Duodenal mucosa (tissue), 2 donors: ENCODE measurements at regions not wholly inside any gene's neighbourhood (a gene's known extent, or its start where the extent isn't known, plus 50 kb on each side); places are given as distances from the start of the nearest gene placed in this dataset.
"Not testable (repeated sequence)": the region's sequence is repeated elsewhere in the genome, so short reads cannot be mapped to it uniquely, and the experiment has no call there.

Experiments
- H3K27ac ChIP-seq: one replicate; pipeline ENCODE4 v1.7.0; 2013; ENCODE audit warnings: low read depth, low read length
- H3K27me3 ChIP-seq, 2 donors: one replicate each; pipeline ENCODE4 v1.7.0; 2013; ENCODE audit warnings: low read length in 2 of 2, control low read depth in 1 of 2; ENCODE audit not compliant: insufficient read depth in 2 of 2, control insufficient read depth in 1 of 2
- H3K36me3 ChIP-seq, 2 donors: one replicate each; pipeline ENCODE4 v1.7.0; 2013; ENCODE audit warnings: low read length in 2 of 2, control low read depth in 1 of 2; ENCODE audit not compliant: insufficient read depth in 2 of 2, control insufficient read depth in 1 of 2
- H3K4me1 ChIP-seq, 2 donors: one replicate each; pipeline ENCODE4 v1.7.0; 2013; ENCODE audit warnings: low read length in 2 of 2, control low read depth in 1 of 2; ENCODE audit not compliant: insufficient read depth in 2 of 2, control insufficient read depth in 1 of 2
- H3K4me3 ChIP-seq, 2 donors: one replicate each; pipeline ENCODE4 v1.7.0; 2013; ENCODE audit warnings: low read length in 2 of 2, low read depth in 1 of 2
- H3K9ac ChIP-seq, 2 donors: one replicate each; pipeline ENCODE4 v1.7.0; 2013; ENCODE audit warnings: low read length in 2 of 2, low read depth in 1 of 2
- H3K9me3 ChIP-seq, 2 donors: one replicate each; pipeline ENCODE4 v1.7.0; 2013; ENCODE audit warnings: low read length in 2 of 2, control low read depth in 1 of 2; ENCODE audit not compliant: control insufficient read depth in 1 of 2

DNA sequence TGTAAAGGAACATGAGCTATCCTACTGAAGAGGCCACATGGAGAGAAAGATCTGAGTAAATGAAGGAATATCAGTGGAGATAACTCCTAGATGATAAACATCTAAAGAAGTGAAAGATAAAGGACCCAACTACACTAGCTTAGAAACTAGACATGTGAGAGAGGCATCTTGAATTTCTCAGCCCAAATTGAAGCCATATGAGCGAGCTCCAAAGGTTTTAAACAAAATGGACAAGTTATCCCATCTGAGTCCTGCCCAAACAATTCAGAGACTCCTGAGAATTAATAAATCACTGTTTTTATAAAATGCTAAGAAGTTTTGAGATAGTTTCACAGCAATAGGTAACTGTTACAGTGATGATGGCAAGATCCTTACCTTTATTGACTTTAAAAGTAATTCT, 438.9 kb downstream of the NAV3 start:
- Histone ChIP-seq H3K36me3 (no peaks in the 10 kb centered on the region), H3K4me3 (no peak overlapping the region), H3K9me3 (no peaks in the 10 kb centered on the region), H3K27ac (no peak overlapping the region), H3K27me3 (no peaks in the 10 kb centered on the region), H3K4me1 (no peaks in the 10 kb centered on the region), H3K9ac (no peak overlapping the region)

DNA sequence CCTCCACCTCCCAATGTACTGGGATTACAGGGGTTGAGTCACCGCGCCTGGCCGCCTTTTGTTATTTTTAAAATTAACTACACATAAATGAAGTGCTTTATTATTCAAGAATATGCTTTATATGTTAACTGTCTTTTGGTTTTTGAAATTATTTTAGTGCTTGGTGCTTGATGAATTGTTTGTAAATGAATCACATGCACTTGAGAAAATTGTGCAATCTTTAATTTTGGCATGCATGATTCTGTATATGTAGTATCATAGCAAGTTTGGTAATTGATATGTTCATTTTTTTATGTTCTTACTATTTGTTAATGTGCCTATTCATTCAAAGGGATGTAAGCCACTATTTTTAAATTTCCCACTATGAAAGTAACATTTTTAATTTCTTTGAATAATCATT, 440.9 kb downstream of the NAV3 start:
- Histone ChIP-seq H3K27me3 (no peaks in the 10 kb centered on the region), H3K27ac (no peak overlapping the region), H3K9ac (no peak overlapping the region), H3K4me1 (no peaks in the 10 kb centered on the region), H3K4me3 (no peak overlapping the region), H3K9me3 (no peaks in the 10 kb centered on the region), H3K36me3 (no peaks in the 10 kb centered on the region)

DNA sequence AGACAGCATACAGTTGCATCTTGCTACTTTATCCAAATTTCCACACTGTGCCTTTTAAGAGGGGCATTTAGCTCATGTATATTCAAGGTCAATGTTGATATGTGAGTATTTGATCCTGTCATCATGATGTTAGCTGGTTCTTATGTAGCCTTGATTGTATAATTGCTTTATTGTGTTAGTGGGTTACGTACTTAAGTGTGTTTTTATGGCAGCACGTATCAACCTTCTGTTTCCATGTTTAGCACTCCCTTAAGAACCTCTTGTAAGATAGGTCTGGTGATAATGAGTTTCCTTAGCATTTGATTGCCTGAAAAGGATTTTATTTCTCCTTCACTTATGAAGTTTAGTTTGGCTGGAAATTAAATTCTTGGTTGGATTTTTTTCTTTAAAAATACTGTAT, 445.2 kb downstream of the NAV3 start:
- Histone ChIP-seq H3K27me3 (no peaks in the 10 kb centered on the region), H3K9ac (no peak overlapping the region), H3K4me3 (no peak overlapping the region), H3K4me1 (no peaks in the 10 kb centered on the region), H3K27ac (no peak overlapping the region), H3K9me3 (no peaks in the 10 kb centered on the region), H3K36me3 (no peaks in the 10 kb centered on the region)

DNA sequence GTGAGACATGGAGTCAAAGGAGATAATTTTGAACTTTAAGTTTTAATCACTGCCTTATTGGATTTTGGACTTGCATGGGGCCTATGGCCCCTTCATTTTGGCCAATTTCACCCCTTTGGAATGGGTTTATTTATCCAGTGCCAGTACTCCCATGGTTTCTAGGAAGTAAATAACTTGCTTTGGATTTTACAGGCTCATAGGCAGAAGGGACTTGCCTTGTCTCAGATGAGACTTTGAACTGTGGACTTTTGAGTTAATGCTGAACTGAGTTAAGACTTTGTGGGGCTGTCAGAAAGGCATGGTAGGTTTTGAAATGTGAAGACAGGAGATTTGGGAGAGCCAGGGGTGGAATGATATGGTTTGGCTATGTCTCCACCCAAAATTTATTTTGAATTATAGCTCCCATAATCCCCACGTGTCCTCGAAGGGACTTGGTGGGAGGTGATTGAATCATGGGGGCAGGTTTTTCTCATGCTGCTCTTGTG, 448.1 kb downstream of the NAV3 start:
- no peaks in the 10 kb centered on the region for H3K36me3 ChIP-seq
- no peak overlapping the region for H3K4me3 ChIP-seq
- H3K9ac ChIP-seq, result no peak overlapping the region
- no peaks in the 10 kb centered on the region for H3K27me3 ChIP-seq
- H3K9me3 ChIP-seq, result no peaks in the 10 kb centered on the region
- H3K4me1 ChIP-seq, result no peaks in the 10 kb centered on the region
- H3K27ac ChIP-seq, result no peak overlapping the region

DNA sequence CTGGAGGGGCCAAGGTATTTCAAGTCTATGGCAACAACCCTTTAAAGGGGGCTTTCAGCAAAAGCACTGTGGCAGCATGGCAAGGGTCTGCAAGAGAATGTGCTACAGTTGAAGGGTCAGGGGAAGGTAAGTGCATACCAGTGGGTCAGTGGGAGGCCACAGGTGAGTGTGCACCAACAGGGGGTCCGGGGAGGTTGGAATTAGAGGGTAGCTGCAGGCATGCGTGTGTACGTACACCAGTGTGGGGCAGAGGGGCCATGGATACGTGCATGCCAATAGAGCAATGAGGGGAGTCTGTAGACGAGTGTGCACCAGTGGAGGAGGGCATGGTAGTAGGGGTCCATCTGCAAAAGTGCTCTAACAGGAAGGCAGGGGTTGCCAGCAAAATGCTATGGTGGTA, 448.9 kb downstream of the NAV3 start:
- H3K4me1 ChIP-seq, result no peaks in the 10 kb centered on the region
- no peaks in the 10 kb centered on the region for H3K36me3 ChIP-seq
- H3K27ac ChIP-seq, result no peak overlapping the region
- no peaks in the 10 kb centered on the region for H3K27me3 ChIP-seq
- no peak overlapping the region for H3K4me3 ChIP-seq
- H3K9me3 ChIP-seq, result no peaks in the 10 kb centered on the region
- H3K9ac ChIP-seq, result no peak overlapping the region

DNA sequence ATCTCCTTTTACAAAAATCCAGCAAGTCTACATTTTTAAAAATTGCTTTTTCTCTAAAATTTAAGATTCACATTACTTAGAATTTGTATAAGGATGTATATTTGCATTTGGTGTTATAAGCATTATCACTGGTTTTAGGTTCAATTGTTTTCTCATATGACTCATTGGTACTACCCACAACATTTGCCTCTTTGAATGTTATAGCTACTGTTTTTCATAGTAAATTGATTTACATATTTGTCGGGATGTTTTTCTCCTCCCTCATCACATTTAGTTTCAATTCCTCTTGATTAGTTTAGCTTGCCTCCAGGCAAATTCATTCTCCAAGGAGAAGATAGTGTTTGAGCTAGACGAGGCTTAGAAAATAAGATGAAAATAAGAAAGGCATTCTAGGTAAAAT, 450.4 kb downstream of the NAV3 start:
- not testable (repeated sequence) for H3K27ac ChIP-seq, H3K36me3 ChIP-seq, H3K4me3 ChIP-seq, H3K4me1 ChIP-seq, H3K9ac ChIP-seq, H3K27me3 ChIP-seq, H3K9me3 ChIP-seq

DNA sequence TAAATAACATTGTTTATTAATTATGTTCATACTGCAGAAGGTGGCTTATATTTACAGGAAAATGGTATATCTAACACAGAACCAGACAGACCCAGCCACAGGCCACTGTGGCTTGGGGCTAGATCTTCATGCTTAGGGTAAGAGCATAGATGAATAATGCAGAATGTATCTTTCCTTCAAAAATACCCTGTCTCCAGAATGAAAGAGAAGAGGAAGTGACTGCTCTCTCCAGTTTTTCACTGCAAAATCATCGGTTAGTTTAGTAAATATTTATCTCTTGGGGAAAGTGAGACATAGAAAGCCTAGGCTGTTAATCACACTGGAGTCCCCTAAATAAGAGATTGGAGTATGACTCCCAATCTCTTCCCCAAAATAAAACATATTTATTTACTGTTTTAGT, 453.7 kb downstream of the NAV3 start:
- H3K27ac ChIP-seq, result no peak overlapping the region
- no peak overlapping the region for H3K4me3 ChIP-seq
- H3K9me3 ChIP-seq, result no peaks in the 10 kb centered on the region
- H3K9ac ChIP-seq, result no peak overlapping the region
- no peaks in the 10 kb centered on the region for H3K27me3 ChIP-seq
- no peaks in the 10 kb centered on the region for H3K36me3 ChIP-seq
- H3K4me1 ChIP-seq, result no peaks in the 10 kb centered on the region

DNA sequence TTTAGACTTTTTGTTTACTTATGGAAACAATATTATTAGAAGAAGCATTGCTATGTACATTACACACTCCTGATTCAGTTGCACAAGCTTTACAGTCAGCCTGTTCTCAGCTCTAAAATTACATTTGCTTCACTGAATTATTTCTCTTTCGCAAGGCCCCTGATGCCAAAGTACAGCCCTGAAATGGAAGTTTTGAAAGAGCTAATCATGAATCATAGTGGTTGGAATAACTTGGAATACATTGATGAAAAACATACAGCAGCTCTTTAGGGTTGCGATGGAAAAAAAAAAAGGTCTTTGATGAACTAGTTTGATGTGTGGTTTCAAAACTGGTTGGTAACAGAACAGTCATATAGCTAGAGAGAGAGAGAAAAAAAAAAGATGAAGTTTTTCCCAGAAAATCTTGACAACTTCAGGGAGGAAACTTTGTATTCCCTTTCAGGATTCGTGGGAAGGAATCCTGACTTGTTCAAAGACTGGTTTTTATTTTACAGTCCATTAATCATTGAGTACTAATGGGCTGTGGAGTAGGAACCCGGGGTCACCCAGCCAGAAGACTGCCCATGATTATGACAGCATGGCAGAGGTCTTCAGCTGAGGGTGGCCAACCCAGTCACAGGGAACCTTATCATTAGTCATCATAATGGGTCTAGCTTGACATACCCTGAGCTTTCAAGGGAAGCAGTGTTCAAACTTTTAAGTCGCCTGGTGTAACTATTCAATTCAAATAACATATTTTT, 460.1 kb downstream of the NAV3 start:
- no peaks in the 10 kb centered on the region for H3K27me3 ChIP-seq
- H3K27ac ChIP-seq, result no peak overlapping the region
- no peak overlapping the region for H3K9ac ChIP-seq
- no peaks in the 10 kb centered on the region for H3K36me3 ChIP-seq
- H3K4me3 ChIP-seq, result no peak overlapping the region
- H3K4me1 ChIP-seq, result no peaks in the 10 kb centered on the region
- no peaks in the 10 kb centered on the region for H3K9me3 ChIP-seq

DNA sequence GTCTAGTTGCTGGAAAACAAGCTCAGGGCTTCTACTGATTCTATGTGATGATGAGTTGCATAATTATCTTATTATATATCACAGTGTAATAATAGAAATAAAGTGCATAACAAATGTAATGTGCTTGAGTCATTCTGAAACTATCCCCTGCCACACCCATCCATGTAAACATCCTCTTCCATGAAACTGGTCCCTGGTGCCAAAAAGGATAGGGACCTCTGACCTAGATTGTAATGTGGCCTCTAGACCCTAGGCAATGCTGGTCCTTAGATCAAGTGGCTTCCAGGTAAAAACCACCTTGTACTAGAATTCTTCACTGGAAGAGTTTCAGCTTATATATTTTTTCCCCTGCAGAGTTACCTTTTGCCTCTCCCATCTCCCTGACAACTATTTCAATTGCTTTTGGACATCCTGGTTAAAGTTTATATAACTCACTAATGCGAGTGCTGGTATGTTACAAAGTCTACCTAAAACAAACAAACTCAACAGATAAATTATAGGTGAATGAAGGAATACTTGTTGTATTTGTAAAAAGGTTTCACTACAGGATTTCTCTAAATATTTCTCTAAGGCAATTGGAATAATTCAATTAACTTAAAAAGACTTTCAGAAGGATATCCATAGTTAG, 462.5 kb downstream of the NAV3 start:
- no peak overlapping the region for H3K4me3 ChIP-seq
- no peaks in the 10 kb centered on the region for H3K4me1 ChIP-seq
- H3K9ac ChIP-seq, result no peak overlapping the region
- no peaks in the 10 kb centered on the region for H3K36me3 ChIP-seq
- H3K27me3 ChIP-seq, result no peaks in the 10 kb centered on the region
- H3K9me3 ChIP-seq, result no peaks in the 10 kb centered on the region
- H3K27ac ChIP-seq, result no peak overlapping the region

DNA sequence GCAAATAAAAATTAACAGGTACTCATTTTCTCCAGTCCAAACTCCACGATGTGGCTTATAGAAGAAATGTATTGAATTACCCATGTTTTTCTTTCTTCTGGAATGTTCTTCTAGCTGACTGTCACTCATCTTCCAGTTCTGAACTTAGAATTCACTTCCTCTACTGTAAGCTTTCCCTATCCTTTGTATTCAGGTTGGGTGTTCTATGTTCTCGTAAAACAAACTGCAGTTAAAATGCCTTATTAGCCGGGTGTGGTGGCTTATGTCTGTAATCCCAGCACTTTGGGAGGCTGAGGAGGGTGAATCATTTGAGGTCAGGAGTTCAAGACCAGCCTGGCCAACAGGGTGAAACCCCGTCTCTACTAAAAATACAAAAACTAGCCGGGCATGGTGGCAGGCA, 470.6 kb downstream of the NAV3 start:
- not testable (repeated sequence) for H3K9ac ChIP-seq, H3K27me3 ChIP-seq, H3K36me3 ChIP-seq, H3K27ac ChIP-seq, H3K4me1 ChIP-seq, H3K9me3 ChIP-seq, H3K4me3 ChIP-seq
